ENCODE measurements at regions not wholly inside any gene's neighbourhood (a gene's known extent, or its start where the extent isn't known, plus 50 kb on each side); places are given as distances from the start of the nearest gene placed in this dataset.

DNA sequence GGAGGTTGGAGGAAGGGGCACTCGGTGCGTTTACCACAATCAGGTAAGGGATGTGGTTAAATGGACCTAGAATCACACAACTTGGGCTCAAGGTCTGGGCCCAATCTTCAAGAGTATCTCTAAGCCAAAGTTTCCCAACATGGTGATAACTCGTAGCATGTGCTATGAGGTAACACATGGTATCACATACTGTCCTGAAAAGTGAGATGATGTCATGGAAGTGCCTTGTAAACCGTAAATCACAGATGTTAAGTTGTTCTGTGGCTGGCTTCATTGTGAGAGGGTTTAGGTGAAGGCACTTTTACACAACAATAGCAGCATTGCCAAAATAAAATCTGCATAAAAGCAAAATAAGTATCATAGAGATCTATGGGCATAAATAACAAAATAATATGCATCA lies 551.8 kb downstream of the PLCL1 start:
- TF ChIP-seq CTCF (conservative IDR thresholded peaks at IDR 0.05; ENCODE audit: low read depth, low read length) = no peak
- no peak for TF ChIP-seq EZH2phosphoT487 (IDR thresholded peaks at IDR 0.05; ENCODE audit: borderline replicate concordance, low read length)

Measured in PC-3 (cell line).